ENCODE measurements at regions not wholly inside any gene's neighbourhood (a gene's known extent, or its start where the extent isn't known, plus 50 kb on each side); places are given as distances from the start of the nearest gene placed in this dataset.

- Histone ChIP-seq H2AFZ (ENCODE audit: low read length) (no peak overlapping the region), H3K18ac (ENCODE audit: extremely low read depth, low read length) (no peak overlapping the region), H3K14ac (ENCODE audit: insufficient read length) (no peak overlapping the region), H3K4me2 (ENCODE audit: insufficient read depth in 1 of 2, low read depth in 2 of 2, low read length in 2 of 2) (no peak overlapping the region), H2BK120ac (replicated peaks; ENCODE audit: low read depth, low read length) (no peak overlapping the region), H3K23ac (ENCODE audit: insufficient read length) (no peak overlapping the region), H3K9me3 (ENCODE audit: insufficient read depth in 2 of 2, low read depth in 1 of 2, low read length in 1 of 2) (no peaks in the 10 kb centered on the region), H3K27ac (ENCODE audit: low read depth, low read length) (no peak overlapping the region), H3K9ac (replicated peaks in 1 of 4; ENCODE audit: extremely low read depth in 1 of 4, low read depth in 3 of 4, low read length in 3 of 4) (no peak overlapping the region), H4K5ac (ENCODE audit: insufficient read length, low read depth, low read length) (no peak overlapping the region), H4K91ac (replicated peaks; ENCODE audit: insufficient read length, low read length) (no peak overlapping the region), H2BK15ac (ENCODE audit: low read length) (no peak overlapping the region), H2BK5ac (ENCODE audit: low read depth, low read length) (no peak overlapping the region), H3K79me2 (ENCODE audit: control insufficient read depth in 1 of 2, insufficient read depth in 2 of 2, low read length in 2 of 2) (no peaks in the 10 kb centered on the region), H2AK5ac (ENCODE audit: low read depth, low read length) (no peak overlapping the region), H3K79me1 (ENCODE audit: low read depth, low read length) (no peaks in the 10 kb centered on the region; the same call in 1 of the 2 replicates), H4K20me1 (replicated peaks in 1 of 2; ENCODE audit: control insufficient read depth in 1 of 2, insufficient read depth in 2 of 2, low read length in 2 of 2) (no peaks in the 10 kb centered on the region), H3K56ac (replicated peaks; ENCODE audit: insufficient read length, low read depth, low read length) (no peak overlapping the region), H3K4me3 (ENCODE audit: extremely low read depth in 1 of 4, insufficient read depth in 2 of 4, low read depth in 3 of 4, low read length in 4 of 4) (no peak overlapping the region), H3K4ac (replicated peaks; ENCODE audit: insufficient read length, low read depth, low read length) (no peak overlapping the region), H3K36me3 (ENCODE audit: control insufficient read depth in 2 of 4, insufficient read depth in 4 of 4, low read length in 3 of 4) (no peaks in the 10 kb centered on the region), H3K23me2 (ENCODE audit: low read depth, low read length) (no peaks in the 10 kb centered on the region), H2BK20ac (ENCODE audit: low read length) (no peak overlapping the region), H2BK12ac (ENCODE audit: low read depth, low read length) (no peak overlapping the region), H4K8ac (ENCODE audit: extremely low read depth, insufficient read depth, low read length) (no peak overlapping the region), H3K27me3 (replicated peaks in 1 of 4; ENCODE audit: control insufficient read depth in 3 of 4, extremely low read depth in 1 of 4, insufficient read depth in 3 of 4, low read length in 3 of 4) (no peaks in the 10 kb centered on the region), H3K4me1 (replicated peaks in 1 of 4; ENCODE audit: control insufficient read depth in 3 of 4, insufficient read depth in 4 of 4, low read length in 3 of 4) (no peaks in the 10 kb centered on the region)
- ChIA-PET POLR2A (ENCODE audit: partially characterized antibody) (no interaction called here), CTCF (ENCODE audit: partially characterized antibody) (no interaction called here)
- FAIRE-seq = no peak
- 94% methylated on average over 3 of the region's 3 CpGs; no CpG with 5 or more reads in 1 of the 2 experiments for WGBS, 2 experiments (ENCODE audit: extremely low coverage in 1 of 2, insufficient coverage in 1 of 2, insufficient read length in 1 of 2, insufficient replicate concordance in 2 of 2, low coverage in 1 of 2, low lambda C conversion rate in 2 of 2, missing lambda C conversion rate in 1 of 2)
- no peak for DNase-seq (ENCODE audit: low read depth in 1 of 2, low spot score in 2 of 2)
- no peak for TF ChIP-seq SIN3A (conservative IDR thresholded peaks at IDR 0.05 in 1 of 2, IDR thresholded peaks at IDR 0.05 in 1 of 2; ENCODE audit: low read depth in 1 of 2, low read length in 2 of 2)
- TF ChIP-seq TCF12 (IDR thresholded peaks at IDR 0.05; ENCODE audit: low read depth, low read length) = no peak
- no peak for TF ChIP-seq ASH2L (IDR thresholded peaks at IDR 0.05; ENCODE audit: low read length)
- TF ChIP-seq ZNF274 (IDR thresholded peaks at IDR 0.05; ENCODE audit: borderline replicate concordance, extremely low read depth, low read length) = no peak
- TF ChIP-seq SUZ12 (IDR thresholded peaks at IDR 0.05; ENCODE audit: low read length) = no peak
- no peak for TF ChIP-seq TBP (IDR thresholded peaks at IDR 0.05; ENCODE audit: low read depth, low read length)
- TF ChIP-seq NRF1 (IDR thresholded peaks at IDR 0.05; ENCODE audit: low read depth, low read length) = no peak
Measured at GRCh38 chr2:56107502-56108220, 76.1 kb upstream of the CCDC85A start.

Measured in H1 (cell line).